B cell (primary cell): ENCODE measurements at regions not wholly inside any gene's neighbourhood (a gene's known extent, or its start where the extent isn't known, plus 50 kb on each side); places are given as distances from the start of the nearest gene placed in this dataset.

Experiments
- ATAC-seq: fragments of 200-7000 bp; cut with Tn5 transposase; one replicate; pipeline ENCODE4 v1.10.0; 2021; ENCODE audit warnings: low read depth, mild to moderate bottlenecking, moderate number of reproducible peaks, moderate library complexity
- CTCF ChIA-PET: fragments of 350-600 bp; sonication (Branson Sonifier 250); formaldehyde crosslinking; loops from one replicate; lab custom pipeline; 2021; ENCODE audit warnings: antibody characterized with exemption, inconsistent platforms; lab: Charles Lee
- POLR2A ChIA-PET: fragments of 350-600 bp; sonication (Branson Sonifier 250); formaldehyde crosslinking; loops from one replicate; lab custom pipeline; 2021; ENCODE audit warnings: antibody characterized with exemption; lab: Charles Lee
- DNase-seq: peaks from one replicate; pipeline ENCODE4 v3.0.0; 2013
- H2AFZ ChIP-seq: 2 replicates; pipeline ENCODE4 v1.6.1; 2012; ENCODE audit warnings: mild to moderate bottlenecking, low read depth, low read length; ENCODE audit not compliant: insufficient read depth, poor library complexity, severe bottlenecking
- H3K27ac ChIP-seq, 2 donors: 1 replicate in 1 of 2; 2 replicates in 1 of 2; pipeline ENCODE4 v1.5.1; 2012 to 2013; ENCODE audit warnings: low read length in 2 of 2, mild to moderate bottlenecking in 2 of 2, moderate library complexity in 1 of 2
- H3K27me3 ChIP-seq, 4 experiments: fragments of 200-600 bp in 1 of 4; sonication (generic) in 1 of 4; replicated peaks in 1 of 4; 1 replicate in 2 of 4; 2 replicates in 2 of 4; pipeline versions ENCODE4 v1.6.1 to v1.7.0; 2013 to 2016; ENCODE audit warnings: low read length in 3 of 4, mild to moderate bottlenecking in 2 of 4, mixed read lengths in 1 of 4, moderate library complexity in 1 of 4; ENCODE audit not compliant: insufficient read depth in 4 of 4, control insufficient read depth in 3 of 4; ENCODE audit errors: control extremely low read depth in 1 of 4
- H3K36me3 ChIP-seq, 2 experiments: replicated peaks in 1 of 2; 1 replicate in 1 of 2; 2 replicates in 1 of 2; pipeline versions ENCODE4 v1.6.1 to v1.7.1; 2013; ENCODE audit warnings: low read length in 1 of 2; ENCODE audit not compliant: insufficient read depth in 2 of 2, control insufficient read depth in 1 of 2; ENCODE audit errors: control extremely low read depth in 1 of 2, extremely low read depth in 1 of 2
- H3K4me1 ChIP-seq, 2 donors: fragments of 200-600 bp in 1 of 2; sonication (generic) in 1 of 2; 1 replicate in 1 of 2; 2 replicates in 1 of 2; pipeline versions ENCODE4 v1.5.1 to v1.6.1; 2013 to 2017; ENCODE audit warnings: low read length in 2 of 2; ENCODE audit not compliant: control insufficient read depth in 2 of 2, insufficient read depth in 2 of 2
- H3K4me2 ChIP-seq: replicated peaks from 2 replicates; pipeline ENCODE3; 2012; ENCODE audit warnings: mild to moderate bottlenecking, low read depth, low read length; ENCODE audit not compliant: poor library complexity, severe bottlenecking
- H3K4me3 ChIP-seq, 5 experiments: fragments of 200-600 bp in 1 of 5; sonication (generic) in 1 of 5; 1 replicate in 3 of 5; 2 replicates in 2 of 5; pipeline versions ENCODE4 v1.5.1 to v1.7.0; 2011 to 2016; ENCODE audit warnings: low read length in 4 of 5, mild to moderate bottlenecking in 4 of 5, low read depth in 2 of 5, control low read depth in 1 of 5, moderate library complexity in 1 of 5; ENCODE audit not compliant: insufficient read depth in 1 of 5; ENCODE audit errors: control extremely low read depth in 1 of 5, extremely low read depth in 1 of 5
- H3K79me2 ChIP-seq: fragments of 200-600 bp; sonication (generic); one replicate; pipeline ENCODE4 v1.6.0; 2016; ENCODE audit warnings: low read length; ENCODE audit not compliant: control insufficient read depth, insufficient read depth
- H3K9ac ChIP-seq: fragments of 200-600 bp; sonication (generic); 2 replicates; pipeline ENCODE4 v1.6.1; 2017; ENCODE audit warnings: mild to moderate bottlenecking, low read length, moderate library complexity
- H3K9me3 ChIP-seq, 3 donors: one replicate each; pipeline versions ENCODE4 v1.6.1 to v1.7.1; 2013; ENCODE audit warnings: low read length in 2 of 3; ENCODE audit not compliant: control insufficient read depth in 2 of 3, insufficient read depth in 1 of 3; ENCODE audit errors: control extremely low read depth in 1 of 3
- H4K20me1 ChIP-seq: 2 replicates; pipeline ENCODE4 v1.6.0; 2012; ENCODE audit warnings: mild to moderate bottlenecking, low read length; ENCODE audit not compliant: insufficient read depth, control insufficient read depth, poor library complexity, severe bottlenecking
- H3K27ac Mint-ChIP-seq: one replicate; pipeline ENCODE4 v1.8.0; 2021; ENCODE audit warnings: mixed read lengths
- H3K27me3 Mint-ChIP-seq: one replicate; pipeline ENCODE4 v1.8.0; 2021; ENCODE audit warnings: mixed read lengths
- H3K4me1 Mint-ChIP-seq: one replicate; pipeline ENCODE4 v1.8.0; 2021; ENCODE audit warnings: mixed read lengths
- H3K4me3 Mint-ChIP-seq: one replicate; pipeline ENCODE4 v1.8.0; 2021; ENCODE audit warnings: mixed read lengths
- H3K9me3 Mint-ChIP-seq: one replicate; pipeline ENCODE4 v1.8.0; 2022; ENCODE audit warnings: mixed read lengths; ENCODE audit not compliant: insufficient read depth
- EZH2 ChIP-seq: IDR thresholded peaks from 2 replicates; pipeline ENCODE4 v1.6.1; 2012; ENCODE audit warnings: borderline replicate concordance, low read depth, mild to moderate bottlenecking, moderate library complexity, low read length; ENCODE audit not compliant: insufficient read depth, poor library complexity, severe bottlenecking
- WGBS: methylation state at CpG from one replicate; pipeline ENCODE4 v1.1.5; 2013; ENCODE audit warnings: missing lambda C conversion rate; ENCODE audit not compliant: insufficient coverage; 5-methylcytosine and 5-hydroxymethylcytosine counted together
- intact Hi-C: fragments of 100-400 bp; cut with micrococcal nuclease; formaldehyde crosslinking; loops from one replicate; pipeline ENCODE4 v1.10.0; 2022
- TF ChIP-seq, protein P1 (sequence below): fragments of 200-600 bp; IDR thresholded peaks from one replicate; pipeline ENCODE4 v1.8.0; 2022; ENCODE audit warnings: antibody characterized with exemption, mild to moderate bottlenecking

DNA sequence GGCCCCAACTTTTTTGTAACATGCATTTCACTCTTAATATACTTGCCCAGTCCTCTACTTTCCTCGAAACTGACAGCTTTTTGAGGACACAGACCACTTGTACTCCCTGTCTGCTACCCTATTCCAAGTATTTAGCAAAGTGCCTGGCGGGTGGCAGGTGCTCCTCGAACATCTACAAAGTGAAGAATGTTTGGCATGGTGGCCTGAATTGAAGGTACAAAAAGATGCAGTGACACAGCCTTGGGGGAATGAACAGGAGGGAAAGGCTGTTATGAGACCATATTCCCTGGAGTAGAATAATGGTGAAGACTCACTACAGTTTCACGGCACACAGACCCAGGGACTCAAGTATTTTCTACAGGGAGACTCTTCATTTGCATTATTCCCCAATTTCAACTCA lies 590.9 kb downstream of the PRELID2 start:
- TF ChIP-seq, protein P1, sequence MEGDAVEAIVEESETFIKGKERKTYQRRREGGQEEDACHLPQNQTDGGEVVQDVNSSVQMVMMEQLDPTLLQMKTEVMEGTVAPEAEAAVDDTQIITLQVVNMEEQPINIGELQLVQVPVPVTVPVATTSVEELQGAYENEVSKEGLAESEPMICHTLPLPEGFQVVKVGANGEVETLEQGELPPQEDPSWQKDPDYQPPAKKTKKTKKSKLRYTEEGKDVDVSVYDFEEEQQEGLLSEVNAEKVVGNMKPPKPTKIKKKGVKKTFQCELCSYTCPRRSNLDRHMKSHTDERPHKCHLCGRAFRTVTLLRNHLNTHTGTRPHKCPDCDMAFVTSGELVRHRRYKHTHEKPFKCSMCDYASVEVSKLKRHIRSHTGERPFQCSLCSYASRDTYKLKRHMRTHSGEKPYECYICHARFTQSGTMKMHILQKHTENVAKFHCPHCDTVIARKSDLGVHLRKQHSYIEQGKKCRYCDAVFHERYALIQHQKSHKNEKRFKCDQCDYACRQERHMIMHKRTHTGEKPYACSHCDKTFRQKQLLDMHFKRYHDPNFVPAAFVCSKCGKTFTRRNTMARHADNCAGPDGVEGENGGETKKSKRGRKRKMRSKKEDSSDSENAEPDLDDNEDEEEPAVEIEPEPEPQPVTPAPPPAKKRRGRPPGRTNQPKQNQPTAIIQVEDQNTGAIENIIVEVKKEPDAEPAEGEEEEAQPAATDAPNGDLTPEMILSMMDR, result no peak
- TF ChIP-seq EZH2, result no peak
- no peak for DNase-seq
- H3K4me1 ChIP-seq, result no peaks in the 10 kb centered on the region
- H3K36me3 ChIP-seq, result no peaks in the 10 kb centered on the region
- no peak overlapping the region for H3K4me3 Mint-ChIP-seq
- no CpG with 5 or more reads among the region's 4 CpGs for WGBS
- no peak overlapping the region for H2AFZ ChIP-seq
- no peaks in the 10 kb centered on the region for H3K4me1 Mint-ChIP-seq
- no peaks in the 10 kb centered on the region for H3K27me3 Mint-ChIP-seq
- no peak overlapping the region for H3K27ac ChIP-seq
- no peak overlapping the region for H3K4me2 ChIP-seq
- H3K9ac ChIP-seq, result no peak overlapping the region
- ATAC-seq, result no peak
- H3K27me3 ChIP-seq, result no peaks in the 10 kb centered on the region
- H3K4me3 ChIP-seq, result no peak overlapping the region
- POLR2A ChIA-PET, result no interaction called here
- CTCF ChIA-PET, result no interaction called here
- no peaks in the 10 kb centered on the region for H3K9me3 Mint-ChIP-seq
- H3K9me3 ChIP-seq, result no peaks in the 10 kb centered on the region
- intact Hi-C loops, result no loop called here
- H4K20me1 ChIP-seq, result no peaks in the 10 kb centered on the region
- no peak overlapping the region for H3K27ac Mint-ChIP-seq
- H3K79me2 ChIP-seq, result no peaks in the 10 kb centered on the region

DNA sequence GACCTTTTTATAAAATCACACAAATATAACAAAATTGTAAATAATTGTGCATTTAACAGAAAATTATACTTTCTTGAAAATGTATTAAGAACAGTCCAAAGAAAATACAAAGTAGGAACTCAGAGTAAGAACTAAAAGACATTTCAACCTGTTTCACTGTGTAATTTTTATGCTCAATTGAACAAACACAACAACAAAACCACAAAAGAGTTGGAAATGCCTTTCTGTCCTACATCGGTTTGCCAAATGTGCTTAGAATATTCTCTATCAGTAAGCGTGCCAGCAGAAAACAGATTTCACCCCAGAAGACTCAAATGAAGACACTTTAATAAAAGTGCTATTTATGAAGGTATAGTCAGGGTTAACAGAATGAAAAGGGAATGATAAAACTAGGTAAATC lies 592.1 kb downstream of the PRELID2 start:
- H3K4me3 ChIP-seq, result no peak overlapping the region
- intact Hi-C loops, result no loop called here
- ChIA-PET CTCF (no interaction called here), POLR2A (no interaction called here)
- H2AFZ ChIP-seq, result no peak overlapping the region
- no peaks in the 10 kb centered on the region for H3K9me3 Mint-ChIP-seq
- no peaks in the 10 kb centered on the region for H3K27me3 ChIP-seq
- H3K9me3 ChIP-seq, result no peaks in the 10 kb centered on the region
- no CpG with 5 or more reads among the region's 2 CpGs for WGBS
- DNase-seq (no peak), ATAC-seq (no peak)
- no peak overlapping the region for H3K9ac ChIP-seq
- no peak overlapping the region for H3K4me2 ChIP-seq
- H3K27me3 Mint-ChIP-seq, result no peaks in the 10 kb centered on the region
- H3K4me1 ChIP-seq, result no peaks in the 10 kb centered on the region
- no peaks in the 10 kb centered on the region for H3K4me1 Mint-ChIP-seq
- no peak overlapping the region for H3K27ac Mint-ChIP-seq
- TF ChIP-seq EZH2, result no peak
- TF ChIP-seq, protein P1, result no peak
- H4K20me1 ChIP-seq, result no peaks in the 10 kb centered on the region
- no peaks in the 10 kb centered on the region for H3K36me3 ChIP-seq
- H3K27ac ChIP-seq, result no peak overlapping the region
- no peaks in the 10 kb centered on the region for H3K79me2 ChIP-seq
- no peak overlapping the region for H3K4me3 Mint-ChIP-seq
